ENCODE measurements at regions not wholly inside any gene's neighbourhood (a gene's known extent, or its start where the extent isn't known, plus 50 kb on each side); places are given as distances from the start of the nearest gene placed in this dataset.
A peak's percentile ranks its signal among the peaks of the same experiment; 100 is the strongest.

- no peak for TF ChIP-seq ARNTL (CRISPR knock-in tag; IDR thresholded peaks at IDR 0.05; ENCODE audit: borderline replicate concordance, low read depth)
- no peak for TF ChIP-seq CSDC2 (CRISPR knock-in tag; IDR thresholded peaks at IDR 0.05)
- ATAC-seq, result no peak
These were observed 298.6 kb downstream of the ZNF536 start for GRCh38 chr19:30670562-30671366.

DNA sequence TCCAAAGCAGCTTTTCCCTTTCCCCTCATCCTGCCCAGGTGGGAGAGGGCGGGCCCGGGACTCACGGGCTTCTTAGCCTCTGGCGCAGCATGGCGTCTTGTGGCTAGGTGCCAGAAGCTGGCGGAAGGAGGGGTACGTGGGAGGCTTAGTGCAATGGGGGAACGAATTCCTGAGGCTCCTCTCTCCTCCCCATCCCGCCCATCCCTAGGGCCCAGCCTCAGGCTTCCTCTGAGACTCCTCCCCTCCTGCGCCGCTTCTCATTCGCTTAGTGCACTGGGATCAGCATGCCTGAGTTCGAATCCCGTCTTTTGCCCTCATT lies 297.8 kb downstream of the ZNF536 start:
- no peak for ATAC-seq

DNA sequence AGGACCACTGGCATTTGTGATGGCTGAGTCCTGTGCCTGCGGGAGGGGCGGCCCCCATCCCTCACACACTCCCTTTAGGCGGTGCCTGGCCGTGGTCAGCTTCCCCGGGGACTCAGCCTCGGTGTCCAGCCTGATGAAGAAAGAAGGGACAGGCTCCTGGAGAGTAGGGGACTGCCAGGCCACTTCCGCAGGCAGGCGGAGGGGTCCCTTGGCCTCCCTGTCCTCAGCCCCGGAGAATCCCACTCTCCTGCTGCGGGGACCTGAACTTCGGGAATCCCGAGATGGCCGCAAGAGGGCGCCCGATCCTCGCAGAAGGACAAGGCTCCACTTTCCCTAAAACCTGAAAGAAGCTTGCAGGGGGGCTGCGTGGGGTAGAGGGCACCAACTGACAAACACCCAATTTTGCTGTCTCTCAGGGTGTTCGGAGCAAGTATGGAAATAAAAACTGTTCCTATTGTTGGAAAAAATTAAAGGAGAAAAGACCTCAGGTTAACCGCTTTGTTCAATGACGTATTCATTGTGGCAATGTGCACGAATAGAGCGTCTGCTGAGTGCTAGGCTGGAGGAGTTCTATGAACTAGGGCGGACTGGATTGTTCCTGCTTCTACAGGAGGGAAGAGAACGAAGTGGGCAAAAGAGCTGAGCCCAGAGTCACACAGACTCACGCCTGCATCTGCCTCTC lies 297.3 kb downstream of the ZNF536 start:
- TF ChIP-seq CSDC2 (CRISPR knock-in tag; IDR thresholded peaks at IDR 0.05) (no peak), CSRNP3 (CRISPR knock-in tag; IDR thresholded peaks at IDR 0.05) (no peak), ZFP3 (CRISPR knock-in tag; IDR thresholded peaks at IDR 0.05) (no peak), OSR1 (CRISPR knock-in tag; IDR thresholded peaks at IDR 0.05) (no peak), ZNF70 (CRISPR knock-in tag; IDR thresholded peaks at IDR 0.05) (no peak), TOX (CRISPR knock-in tag; IDR thresholded peaks at IDR 0.05; ENCODE audit: borderline replicate concordance) (no peak), ISL1 (CRISPR knock-in tag; IDR thresholded peaks at IDR 0.05) (no peak), RARB (CRISPR knock-in tag; IDR thresholded peaks at IDR 0.05) (no peak), GLIS3 (CRISPR knock-in tag; IDR thresholded peaks at IDR 0.05) (no peak), ZFP30 (CRISPR knock-in tag; IDR thresholded peaks at IDR 0.05) (no peak), TCF4 (CRISPR knock-in tag; IDR thresholded peaks at IDR 0.05; ENCODE audit: borderline replicate concordance) (no peak), ZNF565 (CRISPR knock-in tag; conservative IDR thresholded peaks at IDR 0.05; ENCODE audit: low read depth) (no peak), ARNTL (CRISPR knock-in tag; IDR thresholded peaks at IDR 0.05; ENCODE audit: borderline replicate concordance, low read depth) (no peak), PPARA (CRISPR knock-in tag; IDR thresholded peaks at IDR 0.05; ENCODE audit: borderline replicate concordance) (no peak), ESRRG (CRISPR knock-in tag; IDR thresholded peaks at IDR 0.05) (no peak), POU6F1 (CRISPR knock-in tag; IDR thresholded peaks at IDR 0.05; ENCODE audit: borderline replicate concordance, low read depth) (no peak), BACH2 (CRISPR knock-in tag; IDR thresholded peaks at IDR 0.05; ENCODE audit: borderline replicate concordance) (no peak), ZC3H10 (CRISPR knock-in tag; IDR thresholded peaks at IDR 0.05) (no peak)
- TF ChIP-seq, protein P1, sequence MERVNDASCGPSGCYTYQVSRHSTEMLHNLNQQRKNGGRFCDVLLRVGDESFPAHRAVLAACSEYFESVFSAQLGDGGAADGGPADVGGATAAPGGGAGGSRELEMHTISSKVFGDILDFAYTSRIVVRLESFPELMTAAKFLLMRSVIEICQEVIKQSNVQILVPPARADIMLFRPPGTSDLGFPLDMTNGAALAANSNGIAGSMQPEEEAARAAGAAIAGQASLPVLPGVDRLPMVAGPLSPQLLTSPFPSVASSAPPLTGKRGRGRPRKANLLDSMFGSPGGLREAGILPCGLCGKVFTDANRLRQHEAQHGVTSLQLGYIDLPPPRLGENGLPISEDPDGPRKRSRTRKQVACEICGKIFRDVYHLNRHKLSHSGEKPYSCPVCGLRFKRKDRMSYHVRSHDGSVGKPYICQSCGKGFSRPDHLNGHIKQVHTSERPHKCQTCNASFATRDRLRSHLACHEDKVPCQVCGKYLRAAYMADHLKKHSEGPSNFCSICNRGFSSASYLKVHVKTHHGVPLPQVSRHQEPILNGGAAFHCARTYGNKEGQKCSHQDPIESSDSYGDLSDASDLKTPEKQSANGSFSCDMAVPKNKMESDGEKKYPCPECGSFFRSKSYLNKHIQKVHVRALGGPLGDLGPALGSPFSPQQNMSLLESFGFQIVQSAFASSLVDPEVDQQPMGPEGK (CRISPR knock-in tag; IDR thresholded peaks at IDR 0.05; ENCODE audit: borderline replicate concordance), result no peak
- TF ChIP-seq, protein P2, sequence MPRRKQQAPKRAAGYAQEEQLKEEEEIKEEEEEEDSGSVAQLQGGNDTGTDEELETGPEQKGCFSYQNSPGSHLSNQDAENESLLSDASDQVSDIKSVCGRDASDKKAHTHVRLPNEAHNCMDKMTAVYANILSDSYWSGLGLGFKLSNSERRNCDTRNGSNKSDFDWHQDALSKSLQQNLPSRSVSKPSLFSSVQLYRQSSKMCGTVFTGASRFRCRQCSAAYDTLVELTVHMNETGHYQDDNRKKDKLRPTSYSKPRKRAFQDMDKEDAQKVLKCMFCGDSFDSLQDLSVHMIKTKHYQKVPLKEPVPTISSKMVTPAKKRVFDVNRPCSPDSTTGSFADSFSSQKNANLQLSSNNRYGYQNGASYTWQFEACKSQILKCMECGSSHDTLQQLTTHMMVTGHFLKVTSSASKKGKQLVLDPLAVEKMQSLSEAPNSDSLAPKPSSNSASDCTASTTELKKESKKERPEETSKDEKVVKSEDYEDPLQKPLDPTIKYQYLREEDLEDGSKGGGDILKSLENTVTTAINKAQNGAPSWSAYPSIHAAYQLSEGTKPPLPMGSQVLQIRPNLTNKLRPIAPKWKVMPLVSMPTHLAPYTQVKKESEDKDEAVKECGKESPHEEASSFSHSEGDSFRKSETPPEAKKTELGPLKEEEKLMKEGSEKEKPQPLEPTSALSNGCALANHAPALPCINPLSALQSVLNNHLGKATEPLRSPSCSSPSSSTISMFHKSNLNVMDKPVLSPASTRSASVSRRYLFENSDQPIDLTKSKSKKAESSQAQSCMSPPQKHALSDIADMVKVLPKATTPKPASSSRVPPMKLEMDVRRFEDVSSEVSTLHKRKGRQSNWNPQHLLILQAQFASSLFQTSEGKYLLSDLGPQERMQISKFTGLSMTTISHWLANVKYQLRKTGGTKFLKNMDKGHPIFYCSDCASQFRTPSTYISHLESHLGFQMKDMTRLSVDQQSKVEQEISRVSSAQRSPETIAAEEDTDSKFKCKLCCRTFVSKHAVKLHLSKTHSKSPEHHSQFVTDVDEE (CRISPR knock-in tag; IDR thresholded peaks at IDR 0.05), result no peak
- peak; percentile 83 for ATAC-seq

More for the DNA sequence above, 297.8 kb downstream of the ZNF536 start:
- TF ChIP-seq SNAI2 (CRISPR knock-in tag; IDR thresholded peaks at IDR 0.05), result no peak
- TF ChIP-seq ZNF8 (CRISPR knock-in tag; IDR thresholded peaks at IDR 0.05), result no peak
- TF ChIP-seq ZC3H10 (CRISPR knock-in tag; IDR thresholded peaks at IDR 0.05), result no peak
- TF ChIP-seq ESRRG (CRISPR knock-in tag; IDR thresholded peaks at IDR 0.05), result no peak
- no peak for TF ChIP-seq TCF4 (CRISPR knock-in tag; IDR thresholded peaks at IDR 0.05; ENCODE audit: borderline replicate concordance)
- TF ChIP-seq OSR1 (CRISPR knock-in tag; IDR thresholded peaks at IDR 0.05), result no peak
- TF ChIP-seq ZFP3 (CRISPR knock-in tag; IDR thresholded peaks at IDR 0.05), result no peak
- TF ChIP-seq GLIS3 (CRISPR knock-in tag; IDR thresholded peaks at IDR 0.05), result no peak
- TF ChIP-seq, protein P1 (CRISPR knock-in tag; IDR thresholded peaks at IDR 0.05; ENCODE audit: borderline replicate concordance), result no peak
- no peak for TF ChIP-seq TOX (CRISPR knock-in tag; IDR thresholded peaks at IDR 0.05; ENCODE audit: borderline replicate concordance)

Data from SK-N-SH treated with all-trans-retinoic acid at 6 μM for 48 hours (cell line).